ENCODE measurements at regions not wholly inside any gene's neighbourhood (a gene's known extent, or its start where the extent isn't known, plus 50 kb on each side); places are given as distances from the start of the nearest gene placed in this dataset.

- ChIA-PET CTCF (no interaction called here), POLR2A (no interaction called here)
- DNase-seq (ENCODE audit: extremely low spot score), result no peak
- TF ChIP-seq CTCF (IDR thresholded peaks at IDR 0.05; ENCODE audit: control extremely low read depth, extremely low read depth, low read depth, missing control alignments), result no peak
Measured at GRCh38 chr5:84474126-84474525, 89.4 kb upstream of the EDIL3 start.

GRCh38 chr5:84453405-84453804 is 68.7 kb upstream of the EDIL3 start:
- TF ChIP-seq CTCF (IDR thresholded peaks at IDR 0.05; ENCODE audit: control extremely low read depth, extremely low read depth, low read depth, missing control alignments), result no peak
- DNase-seq (ENCODE audit: extremely low spot score), result no peak
- ChIA-PET CTCF (no interaction called here), POLR2A (no interaction called here)

- ChIA-PET CTCF (interaction anchor here (1.2 to 1.3 kb wide), 2 partner anchors 9 to 14 kb away, joined by 3 to 5 read pairs; no protein-coding TSS in a partner anchor), POLR2A (no interaction called here)
- peak; percentile 5 for DNase-seq (ENCODE audit: extremely low spot score)
- no peak for TF ChIP-seq CTCF (IDR thresholded peaks at IDR 0.05; ENCODE audit: control extremely low read depth, extremely low read depth, low read depth, missing control alignments)
Measured at GRCh38 chr5:84450617-84451414, 66.1 kb upstream of the EDIL3 start.

- POLR2A ChIA-PET, result no interaction called here
- DNase-seq (ENCODE audit: extremely low spot score), result no peak
- CTCF ChIA-PET, result no interaction called here
- TF ChIP-seq CTCF (IDR thresholded peaks at IDR 0.05; ENCODE audit: control extremely low read depth, extremely low read depth, low read depth, missing control alignments), result no peak
Measured at GRCh38 chr5:84445049-84445685, 60.5 kb upstream of the EDIL3 start.

GRCh38 chr5:84438456-84438855 is 53.8 kb upstream of the EDIL3 start:
- CTCF ChIA-PET, result interaction anchor here (1.1 kb wide), 1 partner anchor 9 kb away, joined by 4 read pairs; no protein-coding TSS in a partner anchor
- no peak for TF ChIP-seq CTCF (IDR thresholded peaks at IDR 0.05; ENCODE audit: control extremely low read depth, extremely low read depth, low read depth, missing control alignments)
- no peak for DNase-seq (ENCODE audit: extremely low spot score)
- POLR2A ChIA-PET, result no interaction called here

- ChIA-PET CTCF (no interaction called here), POLR2A (no interaction called here)
- no peak for TF ChIP-seq CTCF (IDR thresholded peaks at IDR 0.05; ENCODE audit: control extremely low read depth, extremely low read depth, low read depth, missing control alignments)
- DNase-seq (ENCODE audit: extremely low spot score), result no peak
Measured at GRCh38 chr5:84437673-84438315, 53.1 kb upstream of the EDIL3 start.
